Keratinocyte (primary cell): ENCODE measurements at regions not wholly inside any gene's neighbourhood (a gene's known extent, or its start where the extent isn't known, plus 50 kb on each side); places are given as distances from the start of the nearest gene placed in this dataset.

ENCODE experiments used
- DNase-seq: peaks from one replicate; pipeline ENCODE4 v3.0.0-alpha.2; 2011; ENCODE audit warnings: low read depth, missing footprints, low spot score
- FAIRE-seq: peaks from 2 replicates; lab custom pipeline; 2011; peaks lifted over from hg19 to GRCh38; lab: Jason Lieb, UNC
- H2AFZ ChIP-seq: 2 replicates; pipeline ENCODE4 v1.6.0; 2012; ENCODE audit warnings: low read length, control low read depth, inconsistent platforms; ENCODE audit not compliant: control insufficient read depth
- H3K27ac ChIP-seq: 2 replicates; pipeline ENCODE4 v1.5.1; 2011; ENCODE audit warnings: low read length; ENCODE audit not compliant: control insufficient read depth, insufficient read depth
- H3K27me3 ChIP-seq: 3 replicates; pipeline ENCODE4 v1.6.0; 2011; ENCODE audit warnings: low read length; ENCODE audit not compliant: control insufficient read depth, insufficient read depth; ENCODE audit errors: extremely low read depth
- H3K36me3 ChIP-seq, 2 experiments: 2 replicates in 1 of 2; 3 replicates in 1 of 2; pipeline ENCODE4 v1.5.1; 2011; ENCODE audit warnings: low read length in 2 of 2, mild to moderate bottlenecking in 1 of 2; ENCODE audit not compliant: control insufficient read depth in 2 of 2, insufficient read depth in 2 of 2; ENCODE audit errors: extremely low read depth in 1 of 2
- H3K4me1 ChIP-seq: 3 replicates; pipeline ENCODE4 v1.5.1; 2011; ENCODE audit warnings: low read length; ENCODE audit not compliant: control insufficient read depth, insufficient read depth; ENCODE audit errors: extremely low read depth
- H3K4me2 ChIP-seq: 3 replicates; pipeline ENCODE4 v1.6.0; 2011; ENCODE audit warnings: low read depth, low read length; ENCODE audit not compliant: control insufficient read depth, insufficient read depth; ENCODE audit errors: extremely low read depth
- H3K4me3 ChIP-seq, 3 experiments: fragments of 200-600 bp in 1 of 3; sonication (generic) in 1 of 3; 2 replicates in 2 of 3; 3 replicates in 1 of 3; pipeline ENCODE4 v1.5.1; 2011 to 2016; ENCODE audit warnings: low read length in 3 of 3, mild to moderate bottlenecking in 3 of 3, control low read depth in 2 of 3, inconsistent platforms in 1 of 3, low read depth in 1 of 3, mixed read lengths in 1 of 3, mixed run types in 1 of 3, moderate library complexity in 1 of 3; ENCODE audit not compliant: control insufficient read depth in 2 of 3, insufficient read depth in 2 of 3; ENCODE audit errors: extremely low read depth in 1 of 3
- H3K79me2 ChIP-seq: 2 replicates; pipeline ENCODE4 v1.6.0; 2012; ENCODE audit warnings: low read length; ENCODE audit not compliant: control insufficient read depth, insufficient read depth
- H3K9ac ChIP-seq: 3 replicates; pipeline ENCODE4 v1.6.0; 2011; ENCODE audit warnings: low read length; ENCODE audit not compliant: control insufficient read depth, insufficient read depth; ENCODE audit errors: extremely low read depth
- H3K9me1 ChIP-seq: 3 replicates; pipeline ENCODE4 v1.6.0; 2011; ENCODE audit warnings: low read length; ENCODE audit not compliant: control insufficient read depth, insufficient read depth; ENCODE audit errors: extremely low read depth
- H3K9me3 ChIP-seq: 2 replicates; pipeline ENCODE4 v1.5.1; 2012; ENCODE audit warnings: low read depth, low read length; ENCODE audit not compliant: control insufficient read depth
- H4K20me1 ChIP-seq: 3 replicates; pipeline ENCODE4 v1.6.0; 2011; ENCODE audit warnings: low read length; ENCODE audit not compliant: control insufficient read depth, insufficient read depth; ENCODE audit errors: extremely low read depth
- EZH2 ChIP-seq: IDR thresholded peaks from one replicate; pipeline ENCODE4 v1.6.1; 2012; ENCODE audit warnings: inconsistent platforms, mild to moderate bottlenecking, low read length, moderate library complexity
- dilution Hi-C: fragments of 300-500 bp; cut with MboI; formaldehyde crosslinking; loops from one replicate; pipeline ENCODE4 v1.7.0; 2020; ENCODE audit warnings: low sequenced_read_pairs; ENCODE audit not compliant: extremely low pct_ligation_motif_present
- TF ChIP-seq, protein P1 (sequence below), 3 experiments: IDR thresholded peaks in 1 of 3; conservative IDR thresholded peaks in 1 of 3; optimal IDR thresholded peaks in 1 of 3; 2 replicates in 2 of 3; 3 replicates in 1 of 3; pipeline versions ENCODE3 to v1.5.1; 2011; ENCODE audit warnings: low read length in 3 of 3, mild to moderate bottlenecking in 3 of 3, moderate library complexity in 2 of 3, control low read depth in 1 of 3, inconsistent platforms in 1 of 3; ENCODE audit not compliant: insufficient read depth in 2 of 3; ENCODE audit errors: extremely low read depth in 1 of 3

DNA sequence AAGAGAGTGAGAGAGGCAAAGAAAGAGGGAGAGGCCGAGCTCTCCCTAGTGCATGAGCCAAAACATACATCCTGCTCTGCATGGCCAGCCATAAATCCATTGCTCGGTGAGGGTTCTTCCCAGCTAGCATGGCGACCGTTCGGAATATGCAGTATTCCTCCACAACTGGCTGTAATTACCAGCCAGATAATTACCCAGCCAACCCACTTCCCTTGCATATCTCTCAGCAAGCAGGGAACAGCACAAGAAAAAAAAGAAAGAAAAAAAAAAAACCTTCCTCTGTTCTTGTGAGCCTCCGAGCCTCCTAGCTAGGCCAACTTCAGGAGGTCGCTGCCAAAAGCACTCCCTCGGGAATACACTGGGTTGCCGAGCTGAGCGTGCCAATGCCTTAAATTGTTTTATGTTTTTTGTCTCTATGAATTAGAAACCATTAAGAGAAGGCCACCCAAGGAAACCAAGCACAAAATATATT lies 567.9 kb downstream of the MED13L start:
- Histone ChIP-seq H3K4me2 (no peak overlapping the region), H3K27ac (no peak overlapping the region), H3K4me3 (no peak overlapping the region), H3K9ac (no peak overlapping the region), H2AFZ (no peak overlapping the region), H3K9me1 (no peaks in the 10 kb centered on the region), H3K36me3 (no peaks in the 10 kb centered on the region), H3K27me3 (no peaks in the 10 kb centered on the region), H4K20me1 (no peaks in the 10 kb centered on the region), H3K9me3 (no peaks in the 10 kb centered on the region), H3K79me2 (no peaks in the 10 kb centered on the region), H3K4me1 (no peaks in the 10 kb centered on the region)
- no peak for DNase-seq
- FAIRE-seq = no peak
- TF ChIP-seq, protein P1, sequence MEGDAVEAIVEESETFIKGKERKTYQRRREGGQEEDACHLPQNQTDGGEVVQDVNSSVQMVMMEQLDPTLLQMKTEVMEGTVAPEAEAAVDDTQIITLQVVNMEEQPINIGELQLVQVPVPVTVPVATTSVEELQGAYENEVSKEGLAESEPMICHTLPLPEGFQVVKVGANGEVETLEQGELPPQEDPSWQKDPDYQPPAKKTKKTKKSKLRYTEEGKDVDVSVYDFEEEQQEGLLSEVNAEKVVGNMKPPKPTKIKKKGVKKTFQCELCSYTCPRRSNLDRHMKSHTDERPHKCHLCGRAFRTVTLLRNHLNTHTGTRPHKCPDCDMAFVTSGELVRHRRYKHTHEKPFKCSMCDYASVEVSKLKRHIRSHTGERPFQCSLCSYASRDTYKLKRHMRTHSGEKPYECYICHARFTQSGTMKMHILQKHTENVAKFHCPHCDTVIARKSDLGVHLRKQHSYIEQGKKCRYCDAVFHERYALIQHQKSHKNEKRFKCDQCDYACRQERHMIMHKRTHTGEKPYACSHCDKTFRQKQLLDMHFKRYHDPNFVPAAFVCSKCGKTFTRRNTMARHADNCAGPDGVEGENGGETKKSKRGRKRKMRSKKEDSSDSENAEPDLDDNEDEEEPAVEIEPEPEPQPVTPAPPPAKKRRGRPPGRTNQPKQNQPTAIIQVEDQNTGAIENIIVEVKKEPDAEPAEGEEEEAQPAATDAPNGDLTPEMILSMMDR (optimal IDR thresholded peaks at IDR 0.05 in 1 of 3, IDR thresholded peaks at IDR 0.05 in 1 of 3, conservative IDR thresholded peaks at IDR 0.05 in 1 of 3; ENCODE audit: extremely low read depth in 1 of 3, insufficient read depth in 2 of 3, low read length in 3 of 3) = no peak
- TF ChIP-seq EZH2 = no peak
- dilution Hi-C loops = no loop called here

DNA sequence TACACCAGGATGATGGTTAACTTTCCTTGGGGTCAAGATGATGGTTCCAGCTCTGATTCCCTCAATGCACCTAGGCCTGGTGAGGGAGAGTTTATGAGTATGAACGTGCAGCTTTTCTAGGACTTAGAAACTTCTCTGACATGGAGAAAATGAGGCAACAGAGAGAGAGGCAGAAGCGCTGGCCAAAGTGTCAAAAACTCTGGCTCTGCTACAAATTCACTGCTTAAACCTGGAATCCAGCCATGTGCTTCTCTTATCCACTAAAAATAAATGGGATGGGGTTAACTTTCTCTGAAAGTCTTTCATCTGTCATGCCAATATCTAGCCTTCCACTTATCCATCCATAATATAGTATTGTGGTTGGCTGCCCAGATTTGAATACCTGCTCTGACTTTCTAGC lies 568.7 kb downstream of the MED13L start:
- H3K79me2 ChIP-seq = no peaks in the 10 kb centered on the region
- H3K27ac ChIP-seq = no peak overlapping the region
- H3K4me1 ChIP-seq = no peaks in the 10 kb centered on the region
- dilution Hi-C loops = no loop called here
- TF ChIP-seq, protein P1 (optimal IDR thresholded peaks at IDR 0.05 in 1 of 3, IDR thresholded peaks at IDR 0.05 in 1 of 3, conservative IDR thresholded peaks at IDR 0.05 in 1 of 3; ENCODE audit: extremely low read depth in 1 of 3, insufficient read depth in 2 of 3, low read length in 3 of 3) = no peak
- no peak for TF ChIP-seq EZH2
- H2AFZ ChIP-seq = no peak overlapping the region
- no peaks in the 10 kb centered on the region for H3K27me3 ChIP-seq
- no peaks in the 10 kb centered on the region for H3K9me3 ChIP-seq
- H3K4me2 ChIP-seq = no peak overlapping the region
- peak; percentile 23 for FAIRE-seq
- DNase-seq = no peak
- no peaks in the 10 kb centered on the region for H3K36me3 ChIP-seq
- no peaks in the 10 kb centered on the region for H4K20me1 ChIP-seq
- H3K9ac ChIP-seq = no peak overlapping the region
- H3K4me3 ChIP-seq = no peak overlapping the region
- no peaks in the 10 kb centered on the region for H3K9me1 ChIP-seq
